ENCODE measurements at regions not wholly inside any gene's neighbourhood (a gene's known extent, or its start where the extent isn't known, plus 50 kb on each side); places are given as distances from the start of the nearest gene placed in this dataset.

DNA sequence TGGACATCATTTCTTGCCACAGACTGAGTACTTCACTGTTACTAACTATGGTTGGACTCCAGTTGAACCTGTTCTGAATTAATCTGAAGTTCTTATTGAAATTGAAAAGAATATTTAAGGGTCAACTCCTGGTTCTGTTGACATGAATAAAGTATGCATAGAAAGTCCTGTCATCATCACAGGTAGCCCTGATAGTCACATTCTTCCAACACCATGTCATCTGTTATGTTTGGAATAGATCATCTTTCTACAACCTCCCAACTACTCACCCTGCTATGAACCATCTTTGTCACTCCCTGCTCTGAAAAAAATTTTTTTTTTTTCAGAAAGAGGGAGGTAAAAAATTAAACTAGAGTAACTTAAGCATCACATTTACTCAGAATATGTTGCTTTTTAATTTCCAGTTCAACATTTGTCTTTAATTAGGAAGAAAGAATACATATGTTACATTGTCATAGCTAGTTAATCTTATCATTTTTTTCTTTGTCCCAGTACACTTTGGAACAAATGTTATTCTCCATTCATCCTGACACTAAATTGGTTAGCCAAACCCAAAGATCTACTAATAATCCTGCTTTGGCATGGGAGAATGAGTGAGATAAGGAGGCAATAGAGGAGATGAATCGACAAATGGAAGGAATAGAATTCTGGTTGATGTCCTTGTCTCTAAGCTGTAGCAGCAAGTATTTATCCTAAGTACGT is 775.1 kb upstream of the NRSN1 start:
- Histone ChIP-seq H3K27me3 (replicated peaks in 1 of 2; ENCODE audit: control insufficient read depth in 2 of 2, extremely low read depth in 1 of 2, insufficient read depth in 2 of 2, low read length in 1 of 2) (no peaks in the 10 kb centered on the region), H3K27ac (ENCODE audit: low read length) (no peak overlapping the region), H3K36me3 (ENCODE audit: control insufficient read depth in 2 of 2, extremely low read depth in 1 of 2, insufficient read depth in 1 of 2, low read length in 1 of 2) (no peaks in the 10 kb centered on the region), H3K4me1 (ENCODE audit: control insufficient read depth in 1 of 2, extremely low read depth in 1 of 2, insufficient read depth in 2 of 2, low read length in 2 of 2) (no peaks in the 10 kb centered on the region), H3K9me3 (no peaks in the 10 kb centered on the region), H3K4me3 (ENCODE audit: control insufficient read depth in 1 of 2, extremely low read depth in 1 of 2, low read length in 1 of 2) (no peak overlapping the region)
- Mint-ChIP-seq H3K27ac (no peak overlapping the region), H3K4me1 (no peaks in the 10 kb centered on the region), H3K27me3 (no peaks in the 10 kb centered on the region), H3K9me3 (peaks cover 2 to 16% (median 5%) of the 10 kb centered on the region in 3 donors), H3K36me3 (no peaks in the 10 kb centered on the region), H3K4me3 (no peak overlapping the region)
- WGBS (ENCODE audit: insufficient coverage) = no CpG with 5 or more reads among the region's 2 CpGs
- no peak for DNase-seq
- no peak for ATAC-seq (replicated peaks in 1 of 4)
- ChIA-PET POLR2A (no interaction called here), CTCF (no interaction called here)

DNA sequence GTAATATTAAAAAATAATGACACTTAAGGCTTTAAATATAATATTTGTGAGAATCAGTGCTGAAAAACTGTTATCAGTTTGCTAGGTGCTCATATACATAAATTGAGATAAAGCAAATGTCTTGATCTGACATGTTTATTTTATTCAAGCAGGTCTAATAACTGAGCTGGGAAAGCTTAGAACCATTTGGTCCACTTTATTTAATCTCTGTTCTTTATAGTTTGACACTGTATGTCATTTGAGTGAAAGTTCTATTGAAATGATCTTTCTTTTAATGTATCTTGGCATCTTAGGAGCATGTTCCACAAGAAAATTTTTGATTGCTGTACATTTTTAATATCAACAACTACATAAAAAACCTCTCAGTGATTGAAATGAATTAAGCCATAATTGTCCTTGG is 772.0 kb upstream of the NRSN1 start:
- no peaks in the 10 kb centered on the region for H3K36me3 ChIP-seq (ENCODE audit: control insufficient read depth in 2 of 2, extremely low read depth in 1 of 2, insufficient read depth in 1 of 2, low read length in 1 of 2)
- H3K27me3 ChIP-seq (replicated peaks in 1 of 2; ENCODE audit: control insufficient read depth in 2 of 2, extremely low read depth in 1 of 2, insufficient read depth in 2 of 2, low read length in 1 of 2) = no peaks in the 10 kb centered on the region
- no peaks in the 10 kb centered on the region for H3K4me1 Mint-ChIP-seq
- H3K27ac ChIP-seq (ENCODE audit: low read length) = no peak overlapping the region
- ATAC-seq (replicated peaks in 1 of 4) (no peak), DNase-seq (no peak)
- H3K27me3 Mint-ChIP-seq = no peaks in the 10 kb centered on the region
- peaks cover 7 to 20% (median 10%) of the 10 kb centered on the region in 3 donors for H3K9me3 Mint-ChIP-seq
- no peaks in the 10 kb centered on the region for H3K36me3 Mint-ChIP-seq
- no peak overlapping the region for H3K4me3 Mint-ChIP-seq
- POLR2A ChIA-PET = no interaction called here
- no peak overlapping the region for H3K4me3 ChIP-seq (ENCODE audit: control insufficient read depth in 1 of 2, extremely low read depth in 1 of 2, low read length in 1 of 2)
- H3K9me3 ChIP-seq = no peaks in the 10 kb centered on the region
- no peaks in the 10 kb centered on the region for H3K4me1 ChIP-seq (ENCODE audit: control insufficient read depth in 1 of 2, extremely low read depth in 1 of 2, insufficient read depth in 2 of 2, low read length in 2 of 2)
- CTCF ChIA-PET = no interaction called here
- H3K27ac Mint-ChIP-seq = no peak overlapping the region

DNA sequence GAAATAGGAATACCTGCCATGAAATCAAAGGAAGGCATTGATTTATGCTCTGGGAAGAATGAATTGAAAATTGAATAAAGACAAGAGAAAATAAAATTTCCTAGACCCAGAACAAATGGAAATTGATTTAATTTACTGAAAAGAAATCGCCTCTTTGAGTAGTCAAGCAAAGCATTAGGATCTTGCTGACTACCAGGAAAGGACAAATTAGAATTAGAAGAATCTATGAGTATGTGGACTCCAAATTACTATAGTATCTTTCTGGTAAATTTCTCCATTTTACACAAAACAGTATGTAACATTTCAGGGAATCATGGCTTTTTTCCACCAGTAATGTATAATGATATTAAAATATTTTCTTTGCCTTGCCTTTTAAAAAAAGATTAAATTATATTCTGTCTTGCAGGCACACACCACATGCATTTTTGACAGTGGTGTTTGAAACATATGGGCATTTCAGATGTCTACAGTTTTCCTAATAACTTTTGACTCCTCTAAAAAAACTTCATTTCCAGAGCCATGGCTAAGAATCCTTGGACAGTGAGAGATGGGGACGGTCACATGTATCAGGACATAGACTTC is 768.7 kb upstream of the NRSN1 start:
- POLR2A ChIA-PET = no interaction called here

DNA sequence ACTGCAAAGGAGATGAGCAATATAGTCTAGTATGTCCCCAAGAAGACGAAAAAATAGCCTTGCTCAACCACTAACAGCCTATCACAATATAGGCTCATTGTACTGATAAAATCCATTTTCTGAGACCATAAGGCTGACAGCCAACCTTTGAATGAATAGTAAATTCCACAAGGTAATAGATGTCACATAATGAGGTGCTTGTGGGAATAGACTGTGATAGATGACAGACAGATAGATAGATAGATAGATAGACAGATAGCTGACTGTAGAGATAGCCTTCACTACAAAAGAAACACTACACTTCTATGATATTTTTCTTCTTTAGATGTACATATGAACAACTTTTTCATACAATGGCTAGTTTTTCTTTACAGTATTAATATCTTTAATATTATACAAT is 760.3 kb upstream of the NRSN1 start:
- Histone ChIP-seq H3K27me3 (replicated peaks in 1 of 2; ENCODE audit: control insufficient read depth in 2 of 2, extremely low read depth in 1 of 2, insufficient read depth in 2 of 2, low read length in 1 of 2) (no peaks in the 10 kb centered on the region), H3K4me1 (ENCODE audit: control insufficient read depth in 1 of 2, extremely low read depth in 1 of 2, insufficient read depth in 2 of 2, low read length in 2 of 2) (no peaks in the 10 kb centered on the region), H3K27ac (ENCODE audit: low read length) (no peak overlapping the region), H3K36me3 (ENCODE audit: control insufficient read depth in 2 of 2, extremely low read depth in 1 of 2, insufficient read depth in 1 of 2, low read length in 1 of 2) (no peaks in the 10 kb centered on the region), H3K9me3 (no peaks in the 10 kb centered on the region), H3K4me3 (ENCODE audit: control insufficient read depth in 1 of 2, extremely low read depth in 1 of 2, low read length in 1 of 2) (no peak overlapping the region)
- Mint-ChIP-seq H3K27me3 (no peaks in the 10 kb centered on the region), H3K9me3 (peaks cover 10 to 14% (median 13%) of the 10 kb centered on the region in 3 donors), H3K36me3 (no peaks in the 10 kb centered on the region), H3K4me1 (no peaks in the 10 kb centered on the region), H3K27ac (no peak overlapping the region), H3K4me3 (no peak overlapping the region)
- no peak for ATAC-seq (replicated peaks in 1 of 4)
- DNase-seq = no peak
- POLR2A ChIA-PET = no interaction called here
- WGBS (ENCODE audit: insufficient coverage) = 33% methylated on average over 1 of the region's 1 CpG
- CTCF ChIA-PET = no interaction called here

More for the DNA sequence above, 768.7 kb upstream of the NRSN1 start:
- H3K4me3 ChIP-seq (ENCODE audit: control insufficient read depth in 1 of 2, extremely low read depth in 1 of 2, low read length in 1 of 2) = no peak overlapping the region
- H3K27ac ChIP-seq (ENCODE audit: low read length) = no peak overlapping the region
- DNase-seq (no peak), ATAC-seq (replicated peaks in 1 of 4) (no peak)
- H3K36me3 Mint-ChIP-seq = no peaks in the 10 kb centered on the region
- H3K4me1 Mint-ChIP-seq = no peaks in the 10 kb centered on the region
- WGBS (ENCODE audit: insufficient coverage) = no CpG with 5 or more reads among the region's 2 CpGs
- H3K9me3 ChIP-seq = no peaks in the 10 kb centered on the region
- no peaks in the 10 kb centered on the region for H3K36me3 ChIP-seq (ENCODE audit: control insufficient read depth in 2 of 2, extremely low read depth in 1 of 2, insufficient read depth in 1 of 2, low read length in 1 of 2)
- no peaks in the 10 kb centered on the region for H3K4me1 ChIP-seq (ENCODE audit: control insufficient read depth in 1 of 2, extremely low read depth in 1 of 2, insufficient read depth in 2 of 2, low read length in 2 of 2)
- no peak overlapping the region for H3K4me3 Mint-ChIP-seq
- H3K27me3 ChIP-seq (replicated peaks in 1 of 2; ENCODE audit: control insufficient read depth in 2 of 2, extremely low read depth in 1 of 2, insufficient read depth in 2 of 2, low read length in 1 of 2) = no peaks in the 10 kb centered on the region
- H3K27me3 Mint-ChIP-seq = no peaks in the 10 kb centered on the region
- H3K27ac Mint-ChIP-seq = no peak overlapping the region
- peaks cover 5 to 15% (median 15%) of the 10 kb centered on the region in 3 donors for H3K9me3 Mint-ChIP-seq
- CTCF ChIA-PET = no interaction called here

DNA sequence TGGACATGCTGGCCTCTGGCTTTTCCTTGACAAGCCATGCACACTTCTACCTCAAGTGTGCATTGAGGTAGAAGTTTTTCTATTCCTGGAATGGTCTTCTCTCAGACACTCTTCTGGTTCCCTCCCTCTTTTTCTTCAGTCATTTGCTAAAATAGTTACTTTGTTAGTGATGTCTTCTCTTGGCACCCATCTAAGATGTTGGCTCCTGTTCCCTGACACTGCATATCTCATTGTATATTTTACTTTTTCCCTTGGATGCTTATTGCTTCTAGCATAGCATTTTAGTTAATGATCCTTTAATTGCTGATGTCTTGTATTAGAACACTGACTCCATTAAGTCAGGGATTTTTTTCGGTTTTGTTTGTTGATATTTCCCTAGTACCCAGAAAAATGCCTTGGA is 758.7 kb upstream of the NRSN1 start:
- no peak overlapping the region for H3K27ac ChIP-seq (ENCODE audit: low read length)
- ATAC-seq (replicated peaks in 1 of 4) (no peak), DNase-seq (no peak)
- H3K36me3 Mint-ChIP-seq = no peaks in the 10 kb centered on the region
- H3K4me3 ChIP-seq (ENCODE audit: control insufficient read depth in 1 of 2, extremely low read depth in 1 of 2, low read length in 1 of 2) = no peak overlapping the region
- no peaks in the 10 kb centered on the region for H3K27me3 ChIP-seq (replicated peaks in 1 of 2; ENCODE audit: control insufficient read depth in 2 of 2, extremely low read depth in 1 of 2, insufficient read depth in 2 of 2, low read length in 1 of 2)
- H3K4me1 Mint-ChIP-seq = no peaks in the 10 kb centered on the region
- no peak overlapping the region for H3K27ac Mint-ChIP-seq
- no peaks in the 10 kb centered on the region for H3K4me1 ChIP-seq (ENCODE audit: control insufficient read depth in 1 of 2, extremely low read depth in 1 of 2, insufficient read depth in 2 of 2, low read length in 2 of 2)
- H3K9me3 Mint-ChIP-seq = peaks cover 4 to 17% (median 16%) of the 10 kb centered on the region in 3 donors
- ChIA-PET POLR2A (no interaction called here), CTCF (no interaction called here)
- H3K27me3 Mint-ChIP-seq = no peaks in the 10 kb centered on the region
- WGBS (ENCODE audit: insufficient coverage) = no CpG with 5 or more reads among the region's 1 CpG
- H3K36me3 ChIP-seq (ENCODE audit: control insufficient read depth in 2 of 2, extremely low read depth in 1 of 2, insufficient read depth in 1 of 2, low read length in 1 of 2) = no peaks in the 10 kb centered on the region
- no peak overlapping the region for H3K4me3 Mint-ChIP-seq
- H3K9me3 ChIP-seq = no peaks in the 10 kb centered on the region

DNA sequence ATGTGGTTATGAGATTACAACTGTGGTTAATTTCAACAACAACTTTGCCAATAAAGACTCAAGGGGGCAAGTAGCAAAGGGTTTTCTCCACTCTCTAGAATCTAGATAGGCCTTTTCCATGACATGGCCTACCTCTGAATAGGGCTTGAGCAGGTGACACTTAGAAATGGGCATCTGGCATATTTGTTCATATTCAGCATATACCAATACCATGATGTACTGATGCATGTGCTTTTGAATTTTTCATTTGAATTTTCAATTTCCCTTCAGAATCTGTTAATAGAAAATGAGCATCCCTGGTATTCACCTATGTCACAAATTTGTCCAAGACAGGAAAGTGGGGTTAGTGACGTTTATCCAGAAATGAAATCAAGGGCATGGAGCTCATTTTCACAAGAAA is 757.5 kb upstream of the NRSN1 start:
- POLR2A ChIA-PET = no interaction called here
- no peak for ATAC-seq (replicated peaks in 1 of 4)
- WGBS (ENCODE audit: insufficient coverage) = no CpG with 5 or more reads among the region's 1 CpG

DNA sequence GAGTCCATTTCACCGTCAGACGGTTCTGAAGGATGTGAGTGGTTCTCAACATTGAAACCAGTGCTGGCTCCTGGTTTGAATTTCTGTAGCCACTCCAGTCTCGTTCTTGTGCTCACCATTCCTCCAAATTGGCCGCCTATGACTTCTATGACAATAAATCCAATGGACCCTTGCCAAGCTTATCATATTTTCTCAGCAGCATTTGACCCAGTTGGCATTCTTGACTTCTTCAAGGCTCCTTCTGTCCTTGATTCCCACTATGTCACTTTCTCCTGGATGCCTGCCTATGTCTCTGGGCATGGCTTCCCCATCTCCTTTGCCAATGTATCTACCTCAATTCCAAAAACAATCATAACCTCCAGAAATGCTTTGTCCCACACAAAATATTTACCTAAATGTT is 756.0 kb upstream of the NRSN1 start:
- POLR2A ChIA-PET = no interaction called here
- H3K9me3 ChIP-seq = no peaks in the 10 kb centered on the region
- Mint-ChIP-seq H3K27ac (no peak overlapping the region), H3K27me3 (no peaks in the 10 kb centered on the region), H3K9me3 (peaks cover 4 to 17% (median 13%) of the 10 kb centered on the region in 3 donors), H3K4me1 (no peaks in the 10 kb centered on the region), H3K4me3 (no peak overlapping the region), H3K36me3 (no peaks in the 10 kb centered on the region)
- H3K4me3 ChIP-seq (ENCODE audit: control insufficient read depth in 1 of 2, extremely low read depth in 1 of 2, low read length in 1 of 2) = no peak overlapping the region
- no peak overlapping the region for H3K27ac ChIP-seq (ENCODE audit: low read length)
- no peaks in the 10 kb centered on the region for H3K4me1 ChIP-seq (ENCODE audit: control insufficient read depth in 1 of 2, extremely low read depth in 1 of 2, insufficient read depth in 2 of 2, low read length in 2 of 2)
- no peaks in the 10 kb centered on the region for H3K36me3 ChIP-seq (ENCODE audit: control insufficient read depth in 2 of 2, extremely low read depth in 1 of 2, insufficient read depth in 1 of 2, low read length in 1 of 2)
- CTCF ChIA-PET = no interaction called here
- H3K27me3 ChIP-seq (replicated peaks in 1 of 2; ENCODE audit: control insufficient read depth in 2 of 2, extremely low read depth in 1 of 2, insufficient read depth in 2 of 2, low read length in 1 of 2) = no peaks in the 10 kb centered on the region
- no peak for DNase-seq
- 88% methylated on average over 4 of the region's 4 CpGs for WGBS (ENCODE audit: insufficient coverage)
- ATAC-seq (replicated peaks in 1 of 4) = no peak

More for the DNA sequence above, 757.5 kb upstream of the NRSN1 start:
- Mint-ChIP-seq H3K36me3 (no peaks in the 10 kb centered on the region), H3K4me1 (no peaks in the 10 kb centered on the region), H3K9me3 (peaks cover 4 to 17% (median 14%) of the 10 kb centered on the region in 3 donors), H3K27me3 (no peaks in the 10 kb centered on the region), H3K4me3 (no peak overlapping the region), H3K27ac (no peak overlapping the region)
- Histone ChIP-seq H3K9me3 (no peaks in the 10 kb centered on the region), H3K27me3 (replicated peaks in 1 of 2; ENCODE audit: control insufficient read depth in 2 of 2, extremely low read depth in 1 of 2, insufficient read depth in 2 of 2, low read length in 1 of 2) (no peaks in the 10 kb centered on the region), H3K27ac (ENCODE audit: low read length) (no peak overlapping the region), H3K4me1 (ENCODE audit: control insufficient read depth in 1 of 2, extremely low read depth in 1 of 2, insufficient read depth in 2 of 2, low read length in 2 of 2) (no peaks in the 10 kb centered on the region), H3K36me3 (ENCODE audit: control insufficient read depth in 2 of 2, extremely low read depth in 1 of 2, insufficient read depth in 1 of 2, low read length in 1 of 2) (no peaks in the 10 kb centered on the region), H3K4me3 (ENCODE audit: control insufficient read depth in 1 of 2, extremely low read depth in 1 of 2, low read length in 1 of 2) (no peak overlapping the region)
- no peak for DNase-seq
- CTCF ChIA-PET = no interaction called here

All from T-cell (primary cell).